Activated CD8-positive, alpha-beta memory T cell treated with anti-CD3 and anti-CD28 coated beads for 4 hours (primary cell): ENCODE measurements at regions not wholly inside any gene's neighbourhood (a gene's known extent, or its start where the extent isn't known, plus 50 kb on each side); places are given as distances from the start of the nearest gene placed in this dataset.
"Not testable (repeated sequence)": the region's sequence is repeated elsewhere in the genome, so short reads cannot be mapped to it uniquely, and the experiment has no call there.

ENCODE experiments used
- DNase-seq, 2 donors: peaks; one replicate each; pipeline ENCODE4 v3.0.0-alpha.2; 2020; ENCODE audit warnings: low read depth in 2 of 2

DNA sequence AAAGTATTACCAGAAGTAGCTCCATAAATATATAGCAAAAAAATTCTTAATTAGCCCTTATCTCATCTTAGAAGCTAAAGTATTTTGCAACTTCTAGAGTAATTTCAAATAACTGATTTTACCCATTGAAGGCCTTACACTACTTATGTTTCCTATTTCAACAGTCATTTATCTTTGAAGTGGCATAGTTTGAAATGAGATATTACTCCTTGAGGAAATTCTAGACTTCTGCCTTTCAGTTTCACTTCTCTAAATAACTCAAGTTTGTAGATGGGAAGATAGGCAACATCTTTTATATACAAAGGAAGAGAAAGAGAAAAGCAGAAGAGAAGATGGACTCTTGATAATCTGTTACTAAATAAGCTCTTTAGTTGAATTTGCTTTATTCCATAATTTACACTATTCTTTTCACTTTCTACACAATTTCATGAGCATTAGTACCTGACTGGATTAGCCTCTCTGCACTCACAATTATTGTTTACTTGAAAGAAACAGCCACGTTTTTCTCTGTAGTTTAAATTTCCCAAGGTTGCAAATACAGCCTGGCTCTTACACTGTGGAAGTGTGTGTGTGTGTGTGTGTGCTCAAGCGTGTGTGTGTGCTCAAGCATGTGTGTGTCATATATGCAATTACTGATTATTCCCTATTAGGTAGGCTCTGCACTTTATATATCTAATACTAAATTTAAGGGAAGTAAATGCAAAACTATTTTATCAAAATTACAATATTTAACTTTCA, 60.6 kb upstream of the EMB start:
- DNase-seq, result no peak

DNA sequence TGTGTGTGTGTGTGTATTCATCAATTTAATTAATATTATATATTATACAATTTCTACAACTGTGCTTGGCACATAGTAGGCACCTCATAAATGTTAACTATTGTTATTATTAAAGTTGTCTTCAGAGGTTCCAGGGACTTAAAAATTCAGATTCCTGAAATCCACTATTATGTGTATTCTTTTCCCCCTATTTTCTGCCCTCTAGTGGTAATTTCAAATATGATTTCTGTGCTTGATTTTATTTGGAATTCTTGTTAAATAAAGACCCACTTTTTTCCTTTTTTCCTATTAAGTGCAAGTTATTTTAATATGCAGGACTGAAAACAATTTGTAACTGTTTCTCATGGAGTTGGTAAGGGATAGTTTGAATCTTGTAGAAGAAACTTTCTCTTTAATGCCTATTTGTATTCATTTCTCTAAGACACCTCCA, 72.0 kb upstream of the EMB start:
- not testable (repeated sequence) for DNase-seq

DNA sequence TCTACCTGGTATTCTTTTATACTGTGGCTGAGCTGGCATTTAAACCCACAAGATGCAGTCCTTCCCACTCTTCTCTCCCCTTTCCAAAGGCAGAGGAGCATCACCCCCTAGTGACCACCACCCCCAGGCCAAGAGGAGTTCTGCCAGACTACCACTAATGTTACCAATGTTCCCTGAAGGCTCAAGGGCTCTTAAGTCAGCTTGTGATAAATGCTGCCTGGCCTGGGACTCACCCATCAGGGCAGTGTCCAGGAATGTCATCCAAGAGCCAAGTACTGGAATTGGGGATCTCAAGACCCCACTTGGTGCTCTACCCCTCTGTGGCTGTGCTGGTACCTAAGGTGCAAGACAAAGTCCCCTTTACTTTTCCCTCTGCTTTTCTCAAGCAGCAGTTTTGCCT, 80.0 kb upstream of the EMB start:
- DNase-seq, result not testable (repeated sequence)

DNA sequence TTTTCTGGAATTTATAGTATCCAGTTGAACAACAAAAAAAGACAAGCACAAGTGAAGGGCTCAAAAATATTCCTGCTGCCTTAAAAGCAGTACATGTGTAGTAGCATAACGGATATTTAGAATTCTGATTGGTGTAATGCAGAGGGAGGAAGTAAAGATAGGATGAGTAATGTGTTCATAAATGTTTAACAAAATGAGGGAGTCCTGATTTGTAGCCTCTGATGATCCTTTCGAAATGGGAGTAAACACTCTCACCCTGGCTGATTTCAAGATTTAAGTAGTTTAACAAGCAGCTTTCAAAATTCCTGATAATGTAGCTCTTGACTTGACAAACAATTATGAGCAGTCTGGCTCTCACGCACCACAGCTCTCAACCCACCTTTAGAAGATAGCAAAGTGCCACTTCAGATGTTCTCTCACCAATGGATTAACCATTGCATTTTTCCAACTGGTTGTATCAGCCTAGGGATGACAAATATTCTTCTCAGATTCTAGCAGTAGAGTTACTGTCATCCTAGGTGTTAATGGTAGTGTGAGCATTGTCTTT, 86.5 kb upstream of the EMB start:
- not testable (repeated sequence) for DNase-seq

DNA sequence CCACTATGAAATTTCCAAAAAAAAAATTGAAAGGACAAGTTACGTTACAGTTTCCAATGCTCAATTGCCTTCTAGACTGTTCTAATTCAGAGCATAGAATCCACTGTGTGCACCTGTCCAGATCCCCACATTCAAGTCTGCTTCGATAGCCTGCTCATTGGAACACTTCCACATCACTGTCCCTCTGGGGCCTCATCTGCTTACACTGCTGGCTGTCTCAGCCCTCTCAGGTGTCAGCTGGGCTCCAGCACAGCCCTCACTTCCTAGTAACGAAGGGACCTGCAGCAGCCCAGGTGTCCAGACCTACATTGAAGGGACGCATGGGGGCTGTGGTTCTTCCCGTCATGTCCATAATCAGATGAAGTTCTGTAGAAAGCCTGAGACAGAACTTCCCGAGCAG, 94.3 kb upstream of the EMB start:
- DNase-seq, result no peak

DNA sequence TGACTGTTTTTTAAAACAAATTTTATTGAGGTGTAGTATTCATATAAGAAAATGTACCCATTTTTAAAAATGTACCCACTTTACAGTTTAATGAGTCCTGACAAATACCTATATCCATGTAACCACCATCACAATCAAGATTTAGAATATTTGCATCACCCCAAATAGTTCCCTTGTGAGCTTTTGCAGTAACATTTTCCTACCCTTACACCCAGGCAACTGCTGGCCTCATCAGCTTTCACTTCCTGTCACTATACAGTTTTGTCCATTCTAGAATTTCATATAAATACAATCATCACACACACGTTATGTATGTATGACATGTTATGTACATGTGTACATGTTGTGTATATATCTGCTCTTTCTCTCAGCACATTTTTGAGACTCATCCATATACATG, 96.4 kb upstream of the EMB start:
- not testable (repeated sequence) for DNase-seq

DNA sequence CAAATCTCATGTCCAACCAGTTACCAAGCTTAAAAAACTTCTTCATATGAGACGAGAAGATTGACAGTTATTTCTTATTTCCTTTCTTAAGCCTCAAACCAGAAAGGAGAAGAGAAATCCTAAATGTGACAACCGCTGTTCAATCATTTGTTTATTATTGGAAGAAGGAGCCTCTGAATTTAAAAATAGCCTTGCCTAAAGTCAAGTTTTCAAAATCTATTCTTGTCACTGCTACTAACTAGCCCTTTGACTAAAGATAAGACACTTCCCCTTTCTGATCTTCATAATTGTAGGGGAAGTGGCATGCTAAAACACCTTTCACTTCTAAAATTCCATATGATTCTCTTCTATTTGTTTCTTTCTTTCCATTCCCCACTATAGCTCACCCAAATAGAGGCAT, 106.2 kb upstream of the EMB start:
- no peak for DNase-seq

DNA sequence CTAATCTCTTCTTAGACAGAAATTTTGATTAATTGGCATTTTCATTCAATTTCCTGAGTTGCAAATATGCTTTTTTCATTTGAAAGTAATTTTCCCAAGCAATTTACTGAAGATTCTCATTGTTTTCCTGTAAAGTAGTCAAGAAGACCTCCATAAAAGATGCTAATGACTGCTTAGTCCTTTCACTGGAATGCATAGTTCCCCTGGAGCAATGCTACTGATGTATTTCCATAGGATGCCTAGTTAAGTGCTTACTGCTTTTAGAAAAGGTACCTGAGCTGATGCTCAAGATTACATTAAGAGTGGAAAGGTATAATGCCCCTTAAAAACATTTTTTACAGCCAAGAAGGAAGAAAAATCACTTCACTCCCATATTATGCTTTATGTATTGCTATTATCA, 109.2 kb upstream of the EMB start:
- no peak for DNase-seq

DNA sequence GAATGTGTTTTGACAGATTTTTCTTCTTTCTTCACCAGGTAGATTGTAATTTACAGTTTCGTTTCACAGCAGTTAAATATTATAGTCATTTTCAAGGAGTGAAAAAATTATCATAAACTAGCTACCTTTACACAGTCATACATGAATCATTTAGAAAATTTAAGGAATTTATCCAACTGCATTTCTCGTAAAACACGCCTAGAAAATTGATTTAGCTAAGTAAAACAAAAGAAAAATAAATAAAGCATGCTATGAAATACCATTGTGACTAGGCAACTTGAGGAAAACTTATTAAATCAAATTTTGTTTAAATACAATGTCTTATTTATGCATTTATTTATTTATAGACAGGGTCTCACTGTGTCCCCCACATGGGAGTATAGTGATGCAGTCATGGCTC, 109.9 kb upstream of the EMB start:
- DNase-seq, result no peak

DNA sequence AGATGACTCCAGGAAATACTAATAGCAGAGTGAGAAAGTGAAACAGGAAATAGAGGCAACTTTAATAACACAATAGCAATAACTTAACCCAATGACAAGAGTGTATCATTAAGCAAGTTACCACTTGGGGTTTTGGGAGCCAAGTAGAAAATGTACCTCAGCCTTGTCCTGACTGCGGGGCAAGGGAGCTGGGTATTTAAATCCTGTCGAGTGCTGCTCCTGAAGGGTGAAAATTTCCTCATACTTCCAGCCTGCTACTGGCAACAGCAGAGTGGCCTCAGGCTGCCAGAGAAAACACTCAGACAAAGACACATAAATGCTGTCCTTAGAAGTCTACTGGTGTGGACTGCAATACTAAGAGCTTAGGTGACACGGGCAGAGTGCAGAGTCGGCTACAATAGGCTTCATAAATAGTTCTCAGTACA, 112.5 kb upstream of the EMB start:
- DNase-seq, result no peak

DNA sequence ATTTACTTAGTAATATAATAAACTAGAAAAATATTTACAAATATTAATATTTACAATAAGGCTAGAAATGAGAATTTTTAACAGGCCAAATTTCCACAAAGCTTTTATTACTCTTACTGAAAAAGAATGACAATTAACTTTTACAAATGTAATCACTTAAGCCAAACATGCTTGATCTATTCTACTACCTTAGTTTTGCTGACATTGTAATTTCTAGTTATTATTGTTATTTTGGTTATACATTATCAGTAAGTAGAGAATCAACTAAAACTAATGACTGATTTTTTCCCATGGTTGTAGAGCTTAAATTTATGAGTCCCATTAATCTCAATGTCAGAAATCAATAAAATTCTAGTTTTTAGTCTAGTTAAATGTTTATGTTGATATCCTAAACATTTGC, 107.8 kb upstream of the PARP8 start:
- DNase-seq, result not testable (repeated sequence)

DNA sequence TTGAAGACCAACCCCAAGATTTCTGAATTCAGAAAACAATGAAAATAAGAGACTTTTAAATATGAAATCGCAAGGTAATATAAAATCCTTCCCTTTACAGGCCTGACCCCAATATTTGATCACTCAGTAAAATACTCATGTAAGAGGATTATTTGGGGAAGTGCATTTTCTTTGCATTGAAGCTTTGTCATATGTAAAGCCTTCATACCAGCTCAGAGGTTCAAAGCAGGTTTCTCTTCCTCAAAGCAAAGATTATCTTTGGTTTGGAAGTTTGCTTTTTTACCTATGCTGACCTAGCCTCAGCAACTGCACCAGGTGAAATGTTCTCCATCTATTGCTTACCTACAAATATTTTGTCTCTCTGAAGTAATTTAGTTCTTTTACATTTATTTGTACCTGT, 106.5 kb upstream of the PARP8 start:
- no peak for DNase-seq

DNA sequence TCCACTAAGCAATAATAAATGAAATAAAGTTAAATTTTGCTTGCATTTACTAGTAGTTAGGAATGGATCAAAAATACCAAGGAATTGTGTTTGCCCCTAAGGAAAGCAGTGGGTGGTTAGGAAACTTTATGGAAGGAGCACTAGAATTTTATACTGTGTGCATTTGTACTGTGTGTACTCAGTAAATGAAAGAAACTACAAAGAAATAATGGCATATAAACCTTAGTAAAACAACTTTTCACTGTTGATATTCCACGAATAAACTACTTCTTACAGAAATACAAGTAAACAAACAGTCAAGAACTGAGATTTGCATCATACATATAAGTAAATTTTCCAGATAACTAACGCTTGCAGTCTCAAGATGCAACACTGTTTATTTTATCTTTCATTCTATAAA, 103.7 kb upstream of the PARP8 start:
- no peak for DNase-seq

DNA sequence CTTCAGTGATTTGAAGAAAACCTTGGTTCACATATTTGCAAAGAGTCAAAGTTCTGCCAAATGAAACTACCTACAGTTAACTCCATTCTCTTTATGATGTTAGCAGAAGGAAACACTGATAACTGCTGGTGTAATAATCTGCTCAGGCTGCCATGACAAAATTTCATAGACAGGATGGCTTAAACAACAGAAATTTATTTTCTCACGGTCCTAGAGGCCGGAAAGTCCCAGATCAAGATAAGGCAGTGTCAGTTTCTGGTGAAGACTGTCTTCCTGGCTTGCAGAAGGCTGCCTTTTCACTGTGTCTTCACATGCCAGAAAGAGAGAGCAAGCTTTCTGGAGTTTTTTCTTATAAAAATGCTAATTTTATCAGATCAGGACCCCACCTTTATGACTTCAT, 102.4 kb upstream of the PARP8 start:
- DNase-seq, result peak in 1 of 2 donors; percentile 2

DNA sequence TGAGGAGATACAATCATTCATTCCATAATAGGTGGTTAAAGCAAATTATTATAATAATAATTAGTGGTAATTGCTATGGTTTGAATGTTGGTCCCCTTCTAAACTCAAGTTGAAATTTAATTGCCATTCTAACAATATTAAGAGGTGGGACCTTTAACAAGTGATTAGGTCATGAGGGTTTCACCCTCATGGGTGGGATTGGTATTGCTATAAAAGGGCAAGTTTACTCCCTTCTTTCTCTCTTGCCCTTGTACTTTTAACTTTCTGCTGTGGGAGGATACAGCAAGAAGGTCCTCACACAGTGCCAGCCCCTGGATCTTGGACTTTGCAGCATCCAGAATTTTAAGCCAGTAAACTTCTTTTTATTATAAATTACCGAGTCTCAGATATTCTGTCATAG, 101.9 kb upstream of the PARP8 start:
- no peak for DNase-seq

DNA sequence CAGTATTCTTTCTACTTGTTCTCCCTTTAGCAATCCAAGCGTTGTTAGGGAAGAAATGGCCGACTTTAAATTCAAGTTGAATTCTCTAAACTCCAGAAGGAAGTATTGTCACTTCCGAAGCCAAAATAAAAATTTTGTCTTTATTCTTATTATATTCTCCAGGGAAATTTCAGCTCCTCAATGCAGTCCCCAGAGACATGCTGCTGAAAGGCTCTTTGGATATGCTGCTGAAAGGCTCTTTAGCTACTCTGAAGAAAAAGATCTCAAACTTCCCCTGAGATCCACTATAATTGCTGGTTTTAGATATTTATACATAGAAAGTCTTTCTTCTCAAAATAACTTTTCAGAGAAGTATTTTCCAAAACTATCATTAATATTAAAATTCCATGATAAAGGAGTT, 92.3 kb upstream of the PARP8 start:
- DNase-seq, result no peak

DNA sequence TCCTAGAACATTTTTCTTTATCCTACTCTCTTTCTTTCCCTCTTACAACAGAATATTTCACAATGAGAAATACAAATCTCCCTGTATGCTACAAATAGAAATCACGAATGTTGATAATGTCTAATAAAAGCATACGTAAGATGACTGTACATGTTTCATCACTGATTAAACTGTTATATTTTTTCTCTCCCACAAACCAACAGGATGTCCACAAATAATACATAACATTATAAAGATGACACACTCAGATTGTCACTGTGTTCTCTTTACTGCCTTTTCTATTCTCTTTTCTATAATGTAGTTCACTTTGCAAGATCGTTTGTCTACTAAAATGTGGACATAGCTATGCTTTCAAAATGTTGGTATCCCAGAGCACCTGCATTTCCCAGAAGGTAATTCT, 90.7 kb upstream of the PARP8 start:
- DNase-seq, result no peak

DNA sequence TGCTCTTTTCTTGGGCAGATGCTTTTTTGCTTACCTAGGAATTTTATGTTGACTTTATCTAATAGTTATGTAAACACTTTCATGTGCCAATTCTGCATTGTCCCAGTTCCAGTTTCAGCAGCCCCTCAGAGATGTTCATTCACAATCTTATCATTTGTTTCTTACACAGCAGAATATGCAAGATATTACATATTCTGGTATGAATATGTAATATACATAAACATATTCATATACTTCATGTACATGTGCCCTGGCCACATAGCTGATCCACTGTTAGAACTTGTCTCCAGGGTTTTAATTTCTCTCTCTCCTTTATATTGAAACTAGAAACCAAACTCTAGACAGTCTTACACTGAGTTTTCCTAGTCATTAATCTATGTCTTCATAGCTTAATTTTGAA, 90.2 kb upstream of the PARP8 start:
- no peak for DNase-seq

DNA sequence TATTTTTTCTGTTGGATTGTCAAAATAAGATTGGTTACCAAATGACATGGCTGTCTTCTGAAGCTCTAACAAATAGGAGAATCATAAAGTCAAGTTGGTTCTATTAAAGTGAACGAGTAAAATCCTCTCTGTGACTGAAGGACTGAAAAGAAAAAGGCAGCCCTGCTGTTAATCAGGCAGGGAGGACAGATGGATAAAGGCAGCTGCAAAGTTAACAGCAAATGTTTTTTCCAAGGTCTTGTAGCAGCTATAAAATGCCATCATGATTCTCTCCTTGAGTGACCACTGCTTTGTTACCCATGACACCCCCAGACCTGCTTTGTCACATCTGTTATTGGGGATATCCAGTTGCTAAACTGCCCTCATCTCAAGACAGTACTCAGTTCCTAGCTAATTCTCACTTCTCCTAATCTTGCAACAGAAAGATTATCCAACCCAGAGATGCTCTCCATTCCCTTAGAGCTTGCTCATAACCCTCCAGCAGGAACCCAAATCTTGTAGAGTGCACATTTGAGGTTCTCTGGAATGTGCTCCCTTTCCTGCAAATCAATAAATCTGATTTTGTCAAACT, 89.7 kb upstream of the PARP8 start:
- DNase-seq, result no peak

DNA sequence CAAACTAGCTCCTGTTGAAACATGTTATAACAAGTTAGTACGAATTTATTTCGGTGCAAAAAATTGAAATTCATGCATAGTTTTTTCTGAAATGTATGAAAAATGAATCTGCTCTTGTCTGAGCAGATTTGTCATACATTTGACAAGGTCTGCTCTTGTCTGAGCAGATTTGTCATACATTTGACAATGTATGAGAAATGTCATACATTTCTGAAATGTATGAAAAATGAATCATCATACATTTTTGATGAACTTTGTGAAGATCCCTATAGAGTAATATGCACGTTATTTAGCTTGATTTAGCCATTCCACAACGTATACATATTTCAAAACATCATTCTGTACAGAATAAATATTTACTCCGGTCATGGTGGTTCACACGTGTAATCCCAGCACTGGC, 85.9 kb upstream of the PARP8 start:
- DNase-seq, result no peak

DNA sequence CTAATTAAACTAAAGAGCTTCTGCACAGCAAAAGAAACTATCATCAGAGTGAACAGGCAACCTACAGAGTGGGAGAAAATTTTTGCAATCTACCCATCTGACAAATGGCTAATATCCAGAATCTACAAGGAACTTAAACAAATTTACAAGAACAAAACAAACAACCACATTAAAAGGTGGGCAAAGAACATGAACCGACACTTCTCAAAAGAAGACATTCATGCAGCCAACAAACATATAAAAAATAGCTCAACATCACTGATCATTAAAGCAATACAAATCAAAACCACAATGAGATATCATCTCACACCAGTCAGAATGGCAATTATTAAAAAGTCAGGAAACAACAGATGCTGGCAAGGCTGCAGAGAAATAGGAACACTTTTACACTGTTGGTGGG, 84.6 kb upstream of the PARP8 start:
- not testable (repeated sequence) for DNase-seq

DNA sequence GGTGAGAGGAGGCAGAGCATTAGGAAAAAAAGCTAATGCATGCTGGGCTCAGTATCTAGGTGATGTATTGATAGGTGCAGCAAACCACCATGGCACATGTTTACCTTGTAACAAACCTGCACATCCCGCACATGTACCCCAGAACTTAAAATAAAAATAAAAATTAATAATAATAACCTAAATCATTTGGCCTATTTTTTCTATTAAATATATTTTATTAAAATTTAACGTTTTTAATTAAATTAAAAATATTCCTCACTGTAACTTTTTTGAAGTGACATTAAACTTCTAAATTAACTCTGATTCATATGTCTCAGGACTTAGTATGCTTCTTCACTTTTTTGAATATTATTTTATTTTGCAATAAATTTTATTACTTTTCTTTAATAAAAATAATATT, 83.7 kb upstream of the PARP8 start:
- no peak for DNase-seq

DNA sequence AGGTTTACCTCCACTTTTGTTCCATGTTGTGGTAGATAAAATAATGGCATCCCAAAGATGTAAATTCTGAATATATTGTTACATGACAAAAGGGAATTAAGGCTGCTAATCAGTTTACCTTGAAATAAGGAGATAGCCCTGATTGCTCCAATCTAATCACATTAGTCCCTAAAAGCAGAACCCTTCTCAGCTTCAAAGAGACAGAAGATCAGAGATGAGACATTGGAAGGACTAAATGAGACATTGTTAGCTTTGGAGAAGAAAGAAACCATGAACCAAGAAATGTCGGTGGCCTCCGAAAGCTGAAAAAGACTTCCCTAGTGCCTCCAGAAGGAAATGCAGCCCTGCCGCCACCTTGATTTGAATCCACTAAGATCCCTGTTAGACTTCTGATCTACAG, 82.8 kb upstream of the PARP8 start:
- DNase-seq, result no peak

DNA sequence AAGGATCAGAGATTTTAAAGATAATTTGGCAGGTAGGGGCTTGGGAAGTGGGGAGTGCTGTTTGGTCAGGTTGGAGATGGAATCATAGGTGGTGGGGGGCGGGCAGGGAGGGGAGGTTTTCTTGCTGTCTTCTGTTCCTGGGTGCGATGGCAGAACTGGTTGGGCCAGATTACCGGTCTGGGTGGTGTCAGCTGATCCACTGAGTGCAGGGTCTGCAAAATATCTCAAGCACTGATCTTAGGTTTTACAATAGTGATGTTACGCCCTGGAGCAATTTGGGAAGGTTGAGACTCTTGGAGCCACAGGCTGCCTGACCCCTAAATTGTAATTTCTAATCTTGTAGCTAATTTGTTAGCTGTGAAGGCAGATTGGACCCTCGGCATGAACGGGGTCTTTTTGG, 78.0 kb upstream of the PARP8 start:
- not testable (repeated sequence) for DNase-seq
